ENCODE measurements at regions not wholly inside any gene's neighbourhood (a gene's known extent, or its start where the extent isn't known, plus 50 kb on each side); places are given as distances from the start of the nearest gene placed in this dataset.

GRCh38 chr3:63090656-63091055 is 187.5 kb upstream of the SYNPR start:
- no peaks in the 10 kb centered on the region for H3K27me3 ChIP-seq (ENCODE audit: control insufficient read depth, insufficient read depth, low read length)
- no peaks in the 10 kb centered on the region for H4K20me1 ChIP-seq (ENCODE audit: control insufficient read depth, extremely low read depth, insufficient read depth, low read length)
- H3K9me3 ChIP-seq (ENCODE audit: control insufficient read depth, insufficient read depth, low read depth, low read length) = no peaks in the 10 kb centered on the region
- no peak overlapping the region for H3K9ac ChIP-seq (ENCODE audit: insufficient read depth, low read length)
- H2AFZ ChIP-seq (ENCODE audit: low read length) = no peak overlapping the region
- H3K4me3 ChIP-seq (replicated peaks in 1 of 4; ENCODE audit: control extremely low read depth in 1 of 4, insufficient read depth in 1 of 4, low read depth in 3 of 4, low read length in 4 of 4) = no peak overlapping the region
- no peak overlapping the region for H3K27ac ChIP-seq (ENCODE audit: insufficient read depth, low read length)
- H3K36me3 ChIP-seq (ENCODE audit: control insufficient read depth, insufficient read depth, low read length) = no peaks in the 10 kb centered on the region
- H3K4me2 ChIP-seq (ENCODE audit: extremely low read depth, insufficient read depth, low read length) = no peak overlapping the region
- H3K4me1 ChIP-seq (ENCODE audit: control insufficient read depth, extremely low read depth, insufficient read depth, low read length) = no peaks in the 10 kb centered on the region
- no peak for TF ChIP-seq CTCF (conservative IDR thresholded peaks at IDR 0.05 in 1 of 2, IDR thresholded peaks at IDR 0.05 in 1 of 2; ENCODE audit: low read depth in 1 of 2, low read length in 2 of 2)
- TF ChIP-seq EZH2 (IDR thresholded peaks at IDR 0.05; ENCODE audit: low read length, missing control alignments) = no peak
- no peaks in the 10 kb centered on the region for H3K79me2 ChIP-seq (ENCODE audit: control insufficient read depth, insufficient read depth, low read length)
- DNase-seq (ENCODE audit: low read depth in 2 of 2) = no peak

- TF ChIP-seq EZH2 (IDR thresholded peaks at IDR 0.05; ENCODE audit: low read length, missing control alignments) (no peak), CTCF (conservative IDR thresholded peaks at IDR 0.05 in 1 of 2, IDR thresholded peaks at IDR 0.05 in 1 of 2; ENCODE audit: low read depth in 1 of 2, low read length in 2 of 2) (no peak)
- Histone ChIP-seq H3K27ac (ENCODE audit: insufficient read depth, low read length) (no peak overlapping the region), H3K4me2 (ENCODE audit: extremely low read depth, insufficient read depth, low read length) (no peak overlapping the region), H3K4me1 (ENCODE audit: control insufficient read depth, extremely low read depth, insufficient read depth, low read length) (no peaks in the 10 kb centered on the region), H2AFZ (ENCODE audit: low read length) (no peak overlapping the region), H3K4me3 (replicated peaks in 1 of 4; ENCODE audit: control extremely low read depth in 1 of 4, insufficient read depth in 1 of 4, low read depth in 3 of 4, low read length in 4 of 4) (no peak overlapping the region), H3K9me3 (ENCODE audit: control insufficient read depth, insufficient read depth, low read depth, low read length) (no peaks in the 10 kb centered on the region), H3K79me2 (ENCODE audit: control insufficient read depth, insufficient read depth, low read length) (no peaks in the 10 kb centered on the region), H3K9ac (ENCODE audit: insufficient read depth, low read length) (no peak overlapping the region), H4K20me1 (ENCODE audit: control insufficient read depth, extremely low read depth, insufficient read depth, low read length) (no peaks in the 10 kb centered on the region), H3K36me3 (ENCODE audit: control insufficient read depth, insufficient read depth, low read length) (no peaks in the 10 kb centered on the region), H3K27me3 (ENCODE audit: control insufficient read depth, insufficient read depth, low read length) (no peaks in the 10 kb centered on the region)
- no peak for DNase-seq (ENCODE audit: low read depth in 2 of 2)
Measured at GRCh38 chr3:63092515-63092914, 185.6 kb upstream of the SYNPR start.

DNA sequence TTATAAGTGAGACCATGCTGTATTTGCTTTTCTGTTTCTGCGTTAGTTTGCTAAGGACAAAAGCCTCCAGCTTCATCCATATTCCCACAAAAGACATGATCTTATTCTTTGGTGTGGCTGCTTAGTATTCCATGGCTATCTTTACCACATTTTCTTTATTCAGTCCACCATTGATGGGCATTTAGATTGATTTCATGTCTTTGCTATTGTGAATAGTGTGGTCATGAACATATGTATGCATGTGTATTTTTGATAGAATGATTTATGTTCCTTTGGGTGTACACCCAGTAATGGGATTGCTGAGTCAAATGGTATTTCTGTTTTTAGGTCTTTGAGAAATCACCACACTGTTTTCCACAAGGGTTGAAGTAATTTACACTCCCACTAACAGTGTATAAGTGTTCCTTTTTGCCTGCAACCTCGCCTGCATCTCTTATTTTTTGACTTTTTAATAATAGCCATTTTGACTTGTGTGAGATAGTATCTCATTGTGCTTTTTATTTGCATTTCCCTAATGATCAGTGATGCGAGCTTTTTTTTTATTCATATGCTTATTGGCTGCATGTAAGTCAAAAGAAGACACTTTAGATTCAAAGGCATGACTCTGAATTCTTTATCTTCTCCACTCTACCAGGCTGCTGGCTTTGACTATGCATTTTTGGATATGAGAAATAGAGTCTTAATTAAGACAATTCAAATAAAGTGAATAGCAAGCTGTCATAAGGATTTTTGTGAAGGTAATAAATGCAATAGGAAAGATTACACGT is 183.3 kb upstream of the SYNPR start:
- Histone ChIP-seq H3K27ac (ENCODE audit: insufficient read depth, low read length) (no peak overlapping the region), H2AFZ (ENCODE audit: low read length) (no peak overlapping the region), H3K9ac (ENCODE audit: insufficient read depth, low read length) (no peak overlapping the region), H3K27me3 (ENCODE audit: control insufficient read depth, insufficient read depth, low read length) (no peaks in the 10 kb centered on the region), H3K4me1 (ENCODE audit: control insufficient read depth, extremely low read depth, insufficient read depth, low read length) (no peaks in the 10 kb centered on the region), H3K4me2 (ENCODE audit: extremely low read depth, insufficient read depth, low read length) (no peak overlapping the region), H3K9me3 (ENCODE audit: control insufficient read depth, insufficient read depth, low read depth, low read length) (no peaks in the 10 kb centered on the region), H3K4me3 (replicated peaks in 1 of 4; ENCODE audit: control extremely low read depth in 1 of 4, insufficient read depth in 1 of 4, low read depth in 3 of 4, low read length in 4 of 4) (no peak overlapping the region), H3K36me3 (ENCODE audit: control insufficient read depth, insufficient read depth, low read length) (no peaks in the 10 kb centered on the region), H4K20me1 (ENCODE audit: control insufficient read depth, extremely low read depth, insufficient read depth, low read length) (no peaks in the 10 kb centered on the region), H3K79me2 (ENCODE audit: control insufficient read depth, insufficient read depth, low read length) (no peaks in the 10 kb centered on the region)
- DNase-seq (ENCODE audit: low read depth in 2 of 2) = no peak
- TF ChIP-seq CTCF (conservative IDR thresholded peaks at IDR 0.05 in 1 of 2, IDR thresholded peaks at IDR 0.05 in 1 of 2; ENCODE audit: low read depth in 1 of 2, low read length in 2 of 2) = no peak
- TF ChIP-seq EZH2 (IDR thresholded peaks at IDR 0.05; ENCODE audit: low read length, missing control alignments) = no peak
